Dendritic cell treated with granulocyte-macrophage colony-stimulating factor and Interleukin-4, amounts not matched to agents 40 ng/mL and 50 ng/mL, for 4 days (primary cell): ENCODE measurements at regions not wholly inside any gene's neighbourhood (a gene's known extent, or its start where the extent isn't known, plus 50 kb on each side); places are given as distances from the start of the nearest gene placed in this dataset.

ENCODE experiments used
- H3K27ac Mint-ChIP-seq: one replicate; pipeline ENCODE4 v1.8.0; 2022; ENCODE audit warnings: mild to moderate bottlenecking, mixed read lengths
- H3K27me3 Mint-ChIP-seq: one replicate; pipeline ENCODE4 v1.8.0; 2022; ENCODE audit warnings: mild to moderate bottlenecking, mixed read lengths
- H3K36me3 Mint-ChIP-seq: one replicate; pipeline ENCODE4 v1.8.0; 2022; ENCODE audit warnings: low read depth, mixed read lengths
- H3K4me1 Mint-ChIP-seq: one replicate; pipeline ENCODE4 v1.8.0; 2022; ENCODE audit warnings: low read depth, mixed read lengths
- H3K4me3 Mint-ChIP-seq: one replicate; pipeline ENCODE4 v1.8.0; 2022; ENCODE audit warnings: mild to moderate bottlenecking, moderate library complexity, mixed read lengths
- H3K9me3 Mint-ChIP-seq: one replicate; pipeline ENCODE4 v1.8.0; 2022; ENCODE audit warnings: mixed read lengths
- intact Hi-C: fragments of 100-400 bp; cut with micrococcal nuclease; formaldehyde crosslinking; loops from one replicate; pipeline ENCODE4 v1.15.0; 2022

DNA sequence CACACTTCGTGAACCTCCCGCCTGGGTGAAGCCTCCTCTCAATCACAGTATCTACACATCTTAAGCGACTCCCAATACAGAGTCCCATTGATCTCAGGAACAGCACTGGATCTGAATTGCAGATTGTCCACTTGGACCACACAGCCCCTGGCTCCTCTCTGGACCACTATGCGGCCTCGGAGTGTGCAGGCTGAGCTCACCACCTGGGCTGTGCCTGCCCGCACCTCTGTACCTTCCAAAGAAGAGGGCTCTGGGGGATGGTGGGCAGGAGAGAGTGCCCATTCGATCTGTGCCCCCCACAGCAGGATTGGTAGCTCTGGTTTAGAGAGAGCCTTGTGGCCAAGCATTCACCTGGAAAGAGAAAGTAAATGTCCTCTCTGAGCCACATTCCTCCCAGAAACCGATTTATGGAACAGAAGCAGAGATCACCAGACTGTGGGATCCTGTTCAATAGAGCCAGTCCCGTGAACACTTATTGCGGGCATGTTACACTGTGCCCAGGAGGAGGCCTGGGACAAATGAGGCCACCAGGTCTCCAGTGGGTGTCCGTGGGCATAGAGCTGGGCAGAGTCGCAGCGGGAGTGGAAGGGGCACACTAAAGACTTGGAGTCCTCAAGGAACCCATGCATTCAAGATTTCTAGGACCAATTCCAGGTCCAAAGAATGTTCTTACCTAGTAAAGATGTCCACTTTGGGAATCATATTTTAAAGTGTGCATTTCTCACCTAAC is 141.6 kb upstream of the SOX1 start:
- Mint-ChIP-seq H3K4me3 (no peak overlapping the region), H3K36me3 (no peaks in the 10 kb centered on the region), H3K27me3 (peaks cover 3% of the 10 kb centered on the region), H3K9me3 (no peaks in the 10 kb centered on the region), H3K27ac (no peak overlapping the region), H3K4me1 (no peaks in the 10 kb centered on the region)
- intact Hi-C loops: no loop called here

- no peak overlapping the region for H3K4me3 Mint-ChIP-seq
- H3K27ac Mint-ChIP-seq: no peak overlapping the region
- H3K9me3 Mint-ChIP-seq: no peaks in the 10 kb centered on the region
- no peaks in the 10 kb centered on the region for H3K36me3 Mint-ChIP-seq
- intact Hi-C loops: no loop called here
- H3K27me3 Mint-ChIP-seq: peaks cover 1% of the 10 kb centered on the region
- H3K4me1 Mint-ChIP-seq: no peaks in the 10 kb centered on the region
Observed at GRCh38 chr13:111926501-111927180, 140.3 kb upstream of the SOX1 start.

DNA sequence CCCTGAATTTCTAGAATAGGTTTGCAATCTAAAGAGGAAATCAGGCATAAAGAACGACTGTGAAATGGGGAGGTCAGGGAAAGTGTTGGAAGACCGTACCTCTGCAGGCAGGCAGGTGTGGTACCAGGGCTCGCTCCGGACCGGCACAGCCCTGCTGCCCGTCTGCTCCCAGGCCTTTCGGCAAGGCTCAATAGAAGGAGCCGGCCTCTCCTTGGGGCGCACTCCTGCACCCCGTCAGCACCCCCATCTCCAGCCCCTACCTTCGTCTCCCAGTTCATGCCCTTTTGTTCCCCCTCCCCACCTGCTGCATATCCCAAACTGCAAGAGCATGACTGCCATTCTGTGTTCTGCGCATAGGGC is 139.8 kb upstream of the SOX1 start:
- intact Hi-C loops: no loop called here
- Mint-ChIP-seq H3K27me3 (no peaks in the 10 kb centered on the region), H3K4me3 (no peak overlapping the region), H3K36me3 (no peaks in the 10 kb centered on the region), H3K4me1 (no peaks in the 10 kb centered on the region), H3K9me3 (peaks cover 4% of the 10 kb centered on the region), H3K27ac (no peak overlapping the region)

DNA sequence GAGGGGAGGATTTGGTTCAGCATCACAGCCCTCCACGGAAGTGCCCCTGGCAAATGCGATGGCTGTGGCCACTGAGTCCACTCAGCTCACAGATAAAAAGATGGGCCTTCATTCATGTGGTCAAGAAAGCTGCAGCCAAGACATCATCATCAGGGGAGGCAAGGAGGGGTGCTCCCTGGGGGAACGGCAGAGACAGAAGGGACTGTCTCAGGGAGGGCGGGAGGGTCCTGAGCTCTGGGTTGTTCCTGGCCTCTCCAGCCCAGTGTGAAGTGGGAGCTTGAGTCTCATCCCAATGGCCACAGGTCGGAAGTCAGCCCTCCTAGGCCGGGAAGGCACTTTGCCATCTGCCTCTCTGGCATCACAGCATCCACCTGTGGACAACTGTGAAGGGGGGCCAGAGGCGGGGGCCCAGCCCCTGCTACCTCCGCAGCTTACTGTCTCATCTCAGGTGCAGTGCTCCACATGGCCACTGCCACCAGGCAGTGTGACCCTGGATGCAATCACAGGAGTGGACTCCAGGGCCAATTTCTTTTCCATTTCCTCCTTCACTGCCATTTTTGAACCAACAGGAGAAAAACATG is 137.8 kb upstream of the SOX1 start:
- H3K9me3 Mint-ChIP-seq: peaks cover 19% of the 10 kb centered on the region
- no peaks in the 10 kb centered on the region for H3K27me3 Mint-ChIP-seq
- no peak overlapping the region for H3K4me3 Mint-ChIP-seq

DNA sequence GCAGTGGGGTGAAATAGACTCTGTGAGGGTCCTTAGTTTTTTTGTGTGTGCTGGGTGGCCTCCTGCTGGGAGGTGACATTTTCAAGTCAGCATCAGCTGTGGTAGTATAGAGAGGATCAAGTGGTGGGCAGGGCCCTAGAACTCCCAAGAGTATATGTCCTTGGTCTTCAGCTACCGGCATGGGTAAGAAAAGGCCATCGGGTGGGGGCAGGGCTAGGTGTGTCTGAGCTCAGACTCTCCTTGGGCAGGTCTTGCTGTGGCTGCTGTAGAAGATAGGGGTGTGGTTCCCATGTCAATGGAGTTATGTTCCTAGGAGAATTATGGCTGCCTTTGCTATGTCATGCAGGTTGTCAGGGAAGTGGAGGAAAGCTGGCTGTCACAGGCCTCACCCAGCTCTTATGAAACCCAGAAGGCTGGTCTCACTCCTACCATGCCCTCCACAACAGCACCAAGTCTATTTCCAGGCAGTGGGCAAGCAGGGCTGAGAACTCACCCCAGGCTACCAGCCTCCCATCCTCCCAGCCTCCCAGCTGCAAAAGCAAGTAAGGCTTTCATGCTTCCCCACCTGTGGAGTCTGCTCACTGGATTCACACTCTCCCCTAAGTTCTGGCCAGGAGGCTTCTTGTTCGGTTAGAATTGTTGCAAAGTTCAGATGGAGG is 130.6 kb upstream of the SOX1 start:
- Mint-ChIP-seq H3K4me3 (no peak overlapping the region), H3K9me3 (peaks cover 28% of the 10 kb centered on the region), H3K27me3 (no peaks in the 10 kb centered on the region), H3K4me1 (no peaks in the 10 kb centered on the region), H3K36me3 (no peaks in the 10 kb centered on the region), H3K27ac (no peak overlapping the region)
- intact Hi-C loops: no loop called here

More for the DNA sequence above, 137.8 kb upstream of the SOX1 start:
- intact Hi-C loops: no loop called here
- H3K4me1 Mint-ChIP-seq: no peaks in the 10 kb centered on the region
- no peak overlapping the region for H3K27ac Mint-ChIP-seq
- H3K36me3 Mint-ChIP-seq: no peaks in the 10 kb centered on the region

DNA sequence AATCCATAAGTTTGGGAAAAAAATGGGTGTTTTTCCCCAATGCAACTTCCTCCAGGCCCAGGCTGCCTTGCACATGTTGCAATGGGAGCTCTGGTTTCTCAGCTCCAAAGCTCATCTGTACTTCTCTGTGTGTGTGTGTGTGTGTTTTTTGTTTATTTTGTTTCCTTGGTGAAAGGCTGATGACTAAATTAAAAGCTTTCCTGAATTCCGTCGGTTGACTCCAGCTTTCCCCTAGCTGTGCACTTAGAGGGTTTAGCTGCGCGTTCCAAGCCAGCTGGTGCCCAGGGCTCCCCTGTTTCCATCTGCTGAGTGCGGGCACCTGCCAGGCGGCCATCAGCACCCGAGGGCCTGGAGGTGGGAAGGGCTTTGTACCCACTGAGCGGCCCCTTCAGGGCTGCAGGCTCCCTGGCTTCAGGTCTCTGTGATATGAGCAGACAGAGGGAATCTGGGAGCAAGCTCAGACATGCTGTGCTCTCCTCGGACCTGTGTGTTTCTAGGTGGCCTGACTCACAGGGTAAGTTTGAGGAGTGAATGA is 129.1 kb upstream of the SOX1 start:
- no peak overlapping the region for H3K27ac Mint-ChIP-seq

DNA sequence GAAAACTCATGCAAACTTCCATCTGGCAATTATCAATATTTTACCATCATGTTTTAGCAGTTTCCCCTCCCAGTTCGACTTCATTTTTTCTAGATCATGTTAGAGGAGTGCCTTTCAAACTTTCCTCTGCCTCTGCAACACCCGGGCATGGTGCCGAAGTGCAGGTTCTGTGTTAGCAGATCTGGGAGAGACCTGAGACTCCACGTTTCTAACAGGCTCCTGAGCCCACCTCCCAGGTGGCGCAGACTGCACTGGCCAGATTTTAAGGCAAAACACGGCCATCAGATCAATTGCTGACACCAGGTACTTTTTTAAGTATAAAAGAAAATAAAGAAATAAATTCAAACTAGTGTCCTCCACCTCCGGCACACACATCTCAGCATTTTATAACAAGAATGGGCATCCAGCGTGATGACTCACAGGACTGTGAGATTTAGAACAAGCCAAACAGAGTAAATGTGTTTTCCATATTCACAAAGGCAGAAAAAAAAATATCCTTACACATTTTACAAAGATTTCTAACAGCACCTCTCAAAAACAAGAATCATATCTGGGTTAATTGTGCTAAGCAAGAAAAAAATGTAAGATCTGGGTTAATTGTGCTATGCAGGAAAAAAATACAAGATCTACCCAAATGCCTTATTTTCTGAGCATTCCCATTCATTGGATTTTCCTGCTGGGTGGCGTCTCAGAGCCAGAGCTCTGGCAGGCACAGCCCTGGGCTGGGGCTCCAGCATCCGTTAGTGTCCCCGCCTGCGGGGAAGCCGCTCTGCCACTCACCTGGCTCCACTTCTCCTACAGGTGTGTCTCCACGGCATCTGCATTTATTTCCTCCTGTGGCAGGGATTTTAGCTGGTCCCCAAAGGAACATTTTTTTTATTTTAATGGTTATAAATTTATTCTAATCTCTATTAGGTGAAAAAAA is 127.9 kb upstream of the SOX1 start:
- Mint-ChIP-seq H3K36me3 (no peaks in the 10 kb centered on the region), H3K9me3 (peaks cover 9% of the 10 kb centered on the region), H3K4me3 (no peak overlapping the region), H3K27me3 (no peaks in the 10 kb centered on the region), H3K4me1 (no peaks in the 10 kb centered on the region), H3K27ac (no peak overlapping the region)
- intact Hi-C loops: no loop called here

More for the DNA sequence above, 129.1 kb upstream of the SOX1 start:
- Mint-ChIP-seq H3K27me3 (no peaks in the 10 kb centered on the region), H3K9me3 (peaks cover 19% of the 10 kb centered on the region), H3K4me1 (no peaks in the 10 kb centered on the region), H3K36me3 (no peaks in the 10 kb centered on the region), H3K4me3 (no peak overlapping the region)
- intact Hi-C loops: no loop called here

GRCh38 chr13:111939666-111940278 is 127.2 kb upstream of the SOX1 start:
- Mint-ChIP-seq H3K9me3 (peaks cover 8% of the 10 kb centered on the region), H3K27ac (no peak overlapping the region)
- intact Hi-C loops: no loop called here

DNA sequence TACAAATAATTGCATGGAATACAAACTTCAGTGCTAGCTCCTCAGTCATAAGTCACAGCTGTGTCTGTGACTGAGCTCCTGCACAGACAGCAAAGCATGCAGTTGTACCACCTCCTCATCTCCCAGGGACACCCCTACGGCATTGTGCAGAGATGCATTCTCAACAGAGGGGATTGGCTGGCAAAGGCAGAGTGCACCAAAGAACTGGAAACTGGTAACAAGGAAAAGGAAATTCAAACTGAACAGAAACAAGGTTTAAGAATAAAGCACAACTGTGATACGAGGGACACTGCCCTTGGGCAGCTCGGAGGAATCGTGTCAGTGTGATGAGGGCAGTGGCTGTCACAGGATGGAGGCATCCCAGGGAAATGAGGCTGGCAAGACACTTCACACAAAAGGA is 126.1 kb upstream of the SOX1 start:
- no peak overlapping the region for H3K4me3 Mint-ChIP-seq
- no peaks in the 10 kb centered on the region for H3K27me3 Mint-ChIP-seq
- no peaks in the 10 kb centered on the region for H3K36me3 Mint-ChIP-seq
- no peak overlapping the region for H3K27ac Mint-ChIP-seq
- H3K4me1 Mint-ChIP-seq: no peaks in the 10 kb centered on the region
- intact Hi-C loops: no loop called here
- H3K9me3 Mint-ChIP-seq: peaks cover 8% of the 10 kb centered on the region

More at GRCh38 chr13:111939666-111940278, 127.2 kb upstream of the SOX1 start:
- H3K4me3 Mint-ChIP-seq: no peak overlapping the region
- H3K4me1 Mint-ChIP-seq: no peaks in the 10 kb centered on the region
- H3K36me3 Mint-ChIP-seq: no peaks in the 10 kb centered on the region
- H3K27me3 Mint-ChIP-seq: no peaks in the 10 kb centered on the region

GRCh38 chr13:111941845-111942447 is 125.0 kb upstream of the SOX1 start:
- H3K27me3 Mint-ChIP-seq: no peaks in the 10 kb centered on the region
- intact Hi-C loops: no loop called here
- no peaks in the 10 kb centered on the region for H3K4me1 Mint-ChIP-seq
- no peak overlapping the region for H3K27ac Mint-ChIP-seq
- H3K36me3 Mint-ChIP-seq: no peaks in the 10 kb centered on the region
- H3K9me3 Mint-ChIP-seq: peaks cover 7% of the 10 kb centered on the region
- H3K4me3 Mint-ChIP-seq: no peak overlapping the region

- no peaks in the 10 kb centered on the region for H3K27me3 Mint-ChIP-seq
- intact Hi-C loops: no loop called here
- no peaks in the 10 kb centered on the region for H3K36me3 Mint-ChIP-seq
- no peak overlapping the region for H3K27ac Mint-ChIP-seq
- no peaks in the 10 kb centered on the region for H3K4me1 Mint-ChIP-seq
- H3K4me3 Mint-ChIP-seq: no peak overlapping the region
- H3K9me3 Mint-ChIP-seq: no peaks in the 10 kb centered on the region
Observed at GRCh38 chr13:111943229-111943795, 123.6 kb upstream of the SOX1 start.

DNA sequence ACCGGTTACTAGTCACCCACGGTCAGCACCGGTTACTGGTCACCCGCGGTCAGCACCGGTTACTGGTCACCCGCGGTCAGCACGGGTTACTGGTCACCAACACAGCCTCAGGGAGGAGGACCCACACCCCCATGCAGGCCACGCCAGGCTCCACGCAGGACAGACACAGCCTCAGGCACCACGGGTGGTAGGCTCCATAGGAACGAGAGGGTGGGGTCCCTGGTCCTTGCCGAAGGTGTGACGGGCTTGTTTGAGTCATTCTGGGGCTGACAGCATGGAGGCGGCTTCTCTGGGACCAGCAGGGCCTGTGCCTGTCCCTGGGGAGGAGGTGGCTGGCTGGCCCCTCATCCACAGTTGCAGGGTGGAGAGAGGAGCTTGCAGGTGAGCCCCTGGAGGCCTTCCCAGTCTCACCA is 122.8 kb upstream of the SOX1 start:
- intact Hi-C loops: no loop called here
- H3K9me3 Mint-ChIP-seq: no peaks in the 10 kb centered on the region
- no peak overlapping the region for H3K27ac Mint-ChIP-seq
- H3K27me3 Mint-ChIP-seq: no peaks in the 10 kb centered on the region
- no peaks in the 10 kb centered on the region for H3K4me1 Mint-ChIP-seq
- no peaks in the 10 kb centered on the region for H3K36me3 Mint-ChIP-seq
- no peak overlapping the region for H3K4me3 Mint-ChIP-seq
